Activated CD4-positive, alpha-beta T cell treated with anti-CD3 and anti-CD28 coated beads for 36 hours (primary cell): ENCODE measurements at regions not wholly inside any gene's neighbourhood (a gene's known extent, or its start where the extent isn't known, plus 50 kb on each side); places are given as distances from the start of the nearest gene placed in this dataset.

Source experiments
- ATAC-seq: fragments of 200-7000 bp; cut with Tn5 transposase; one replicate; pipeline ENCODE4 v1.10.0; 2021; ENCODE audit warnings: mild to moderate bottlenecking, moderate library complexity
- CTCF ChIA-PET: fragments of 350-600 bp; sonication (Branson Sonifier 250); formaldehyde crosslinking; loops from one replicate; lab custom pipeline; 2021; ENCODE audit warnings: antibody characterized with exemption; lab: Charles Lee
- POLR2A ChIA-PET: fragments of 350-600 bp; sonication (Branson Sonifier 250); formaldehyde crosslinking; loops from one replicate; lab custom pipeline; 2021; ENCODE audit warnings: antibody characterized with exemption, inconsistent platforms; lab: Charles Lee
- DNase-seq: peaks from one replicate; pipeline ENCODE4 v3.0.0-alpha.2; 2020
- H3K27ac Mint-ChIP-seq: one replicate; pipeline ENCODE4 v1.8.0; 2021; ENCODE audit warnings: mixed read lengths
- H3K27me3 Mint-ChIP-seq: one replicate; pipeline ENCODE4 v1.8.0; 2021; ENCODE audit warnings: mixed read lengths
- H3K36me3 Mint-ChIP-seq: one replicate; pipeline ENCODE4 v1.8.0; 2021; ENCODE audit warnings: low read depth, mixed read lengths
- H3K4me1 Mint-ChIP-seq: one replicate; pipeline ENCODE4 v1.8.0; 2021; ENCODE audit warnings: mixed read lengths
- H3K4me3 Mint-ChIP-seq: one replicate; pipeline ENCODE4 v1.8.0; 2021; ENCODE audit warnings: mild to moderate bottlenecking, moderate library complexity, mixed read lengths
- H3K9me3 Mint-ChIP-seq: one replicate; pipeline ENCODE4 v1.8.0; 2021; ENCODE audit warnings: low read depth, mixed read lengths
- intact Hi-C, 2 experiments: fragments of 100-400 bp; cut with DNase I in 1 of 2; cut with micrococcal nuclease in 1 of 2; formaldehyde crosslinking; loops; one replicate each; pipeline versions ENCODE4 v1.14.2 to v1.15.1; 2022 to 2024; cut with DNase I, micrococcal nuclease

DNA sequence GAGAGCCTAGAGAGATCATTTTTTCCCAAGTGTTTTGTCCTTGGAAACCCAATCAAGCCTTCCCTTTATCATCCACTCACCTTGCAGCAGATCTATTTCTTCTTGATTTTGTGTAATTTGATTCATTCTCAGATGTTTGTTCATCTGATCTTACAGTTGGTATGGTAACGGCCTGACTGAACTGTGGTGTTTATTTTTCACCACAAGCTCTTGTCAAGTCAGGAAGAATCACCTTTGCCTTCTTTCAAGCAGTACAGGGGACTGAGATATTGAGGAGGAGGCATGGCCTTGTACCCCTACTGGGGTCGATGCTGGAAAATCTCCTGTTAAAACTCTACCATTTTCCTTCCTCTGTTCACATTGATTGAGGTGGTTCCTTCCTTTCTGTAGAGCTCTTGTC, 361.4 kb upstream of the CFAP20DC start:
- H3K9me3 Mint-ChIP-seq = no peaks in the 10 kb centered on the region
- intact Hi-C loops = no loop called here
- no peak overlapping the region for H3K27ac Mint-ChIP-seq
- H3K4me3 Mint-ChIP-seq = no peak overlapping the region
- ChIA-PET POLR2A (no interaction called here), CTCF (interaction anchor here (0.6 to 1.6 kb wide), 2 partner anchors 95 to 164 kb away, joined by 3 read pairs; no protein-coding TSS in a partner anchor)
- DNase-seq (no peak), ATAC-seq (no peak)
- H3K36me3 Mint-ChIP-seq = no peaks in the 10 kb centered on the region
- H3K4me1 Mint-ChIP-seq = peaks cover 22% of the 10 kb centered on the region
- H3K27me3 Mint-ChIP-seq = peaks cover 3% of the 10 kb centered on the region

DNA sequence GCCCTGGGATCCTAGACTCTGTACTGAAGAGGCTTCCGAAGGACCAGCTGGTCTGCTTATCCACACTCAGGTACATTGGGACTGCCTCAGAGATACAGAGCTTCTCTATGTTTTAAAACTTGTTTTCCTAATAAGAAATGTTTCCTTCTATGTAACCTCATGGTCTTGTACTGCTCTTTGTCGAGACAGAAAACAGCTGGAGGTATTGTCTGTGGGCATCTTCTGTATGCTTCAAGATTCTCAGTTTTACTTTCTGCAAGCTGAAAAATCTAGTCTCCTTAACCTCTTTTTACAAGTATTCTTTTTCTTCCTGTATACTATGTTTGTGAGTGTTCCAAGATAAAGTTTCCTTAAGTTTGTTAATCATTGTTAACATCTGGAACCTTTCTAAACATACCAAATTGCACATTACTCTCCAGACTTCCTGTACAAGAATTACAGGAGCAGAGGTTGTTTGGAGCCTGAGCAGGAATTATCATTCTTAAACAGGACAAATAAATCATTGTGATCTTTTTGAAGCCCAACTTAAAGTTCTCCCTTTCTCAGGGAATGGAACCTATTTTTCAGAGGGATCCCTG, 358.3 kb upstream of the CFAP20DC start:
- Mint-ChIP-seq H3K4me3 (no peak overlapping the region), H3K4me1 (peaks cover 22% of the 10 kb centered on the region), H3K27me3 (no peaks in the 10 kb centered on the region), H3K36me3 (no peaks in the 10 kb centered on the region), H3K27ac (no peak overlapping the region), H3K9me3 (no peaks in the 10 kb centered on the region)
- CTCF ChIA-PET = interaction anchor here (1.0 kb wide), 1 partner anchor 12 kb away, joined by 3 read pairs; no protein-coding TSS in a partner anchor
- POLR2A ChIA-PET = no interaction called here
- ATAC-seq (no peak), DNase-seq (no peak)
- intact Hi-C loops = no loop called here

DNA sequence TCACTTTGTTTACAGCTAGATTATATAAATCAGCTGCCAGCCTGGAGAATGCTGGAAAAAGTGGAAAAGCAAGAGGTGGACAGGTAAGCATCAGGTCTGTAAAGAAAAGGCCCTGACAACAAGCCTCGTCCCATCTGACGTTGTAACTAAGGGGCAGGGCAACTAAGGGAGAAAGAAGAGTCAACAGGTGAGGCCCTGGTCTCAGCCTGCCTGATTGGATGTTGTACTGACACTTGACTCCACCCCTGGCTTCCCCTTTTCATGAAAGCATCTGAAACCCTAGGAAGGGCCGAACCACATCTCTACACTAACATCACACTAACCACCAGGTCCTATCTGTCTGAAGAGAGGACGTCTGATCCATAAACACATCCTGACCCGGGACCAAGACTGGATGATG, 357.6 kb upstream of the CFAP20DC start:
- DNase-seq (no peak), ATAC-seq (no peak)
- Mint-ChIP-seq H3K4me1 (peaks cover 22% of the 10 kb centered on the region), H3K27me3 (no peaks in the 10 kb centered on the region), H3K36me3 (no peaks in the 10 kb centered on the region), H3K9me3 (no peaks in the 10 kb centered on the region), H3K4me3 (no peak overlapping the region), H3K27ac (no peak overlapping the region)
- ChIA-PET POLR2A (no interaction called here), CTCF (interaction anchor here (0.6 to 1.0 kb wide), 2 partner anchors 13 to 1974 kb away, joined by 3 read pairs; no protein-coding TSS in a partner anchor)
- intact Hi-C loops = no loop called here

DNA sequence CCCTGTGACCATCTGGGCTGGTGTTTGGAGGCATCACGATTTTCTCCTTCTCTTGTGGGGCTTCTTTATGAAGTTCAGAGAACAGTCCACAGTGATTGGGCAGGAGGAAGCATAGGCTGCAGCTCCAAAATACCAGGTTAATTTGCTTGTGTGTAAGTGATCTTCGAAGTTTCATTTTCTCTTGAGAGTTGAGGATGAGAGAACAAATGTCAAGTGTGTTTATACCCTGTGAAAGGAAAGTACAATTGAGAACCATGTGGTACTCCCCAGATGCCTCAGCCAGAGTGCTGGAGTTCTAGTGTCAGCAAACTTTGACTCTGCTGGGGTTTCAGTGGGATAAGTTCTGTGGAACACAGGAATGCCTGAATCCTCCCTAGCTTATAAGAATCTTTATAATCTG, 357.1 kb upstream of the CFAP20DC start:
- peaks cover 22% of the 10 kb centered on the region for H3K4me1 Mint-ChIP-seq
- ChIA-PET POLR2A (no interaction called here), CTCF (interaction anchor here (0.6 to 0.7 kb wide), 2 partner anchors 47 to 1974 kb away, joined by 3 to 4 read pairs; no protein-coding TSS in a partner anchor)
- no peaks in the 10 kb centered on the region for H3K9me3 Mint-ChIP-seq
- no peak overlapping the region for H3K4me3 Mint-ChIP-seq
- DNase-seq (no peak), ATAC-seq (peak; percentile 73)
- H3K27me3 Mint-ChIP-seq = no peaks in the 10 kb centered on the region
- intact Hi-C loops = no loop called here
- H3K27ac Mint-ChIP-seq = peak overlapping the region; percentile 26
- no peaks in the 10 kb centered on the region for H3K36me3 Mint-ChIP-seq

DNA sequence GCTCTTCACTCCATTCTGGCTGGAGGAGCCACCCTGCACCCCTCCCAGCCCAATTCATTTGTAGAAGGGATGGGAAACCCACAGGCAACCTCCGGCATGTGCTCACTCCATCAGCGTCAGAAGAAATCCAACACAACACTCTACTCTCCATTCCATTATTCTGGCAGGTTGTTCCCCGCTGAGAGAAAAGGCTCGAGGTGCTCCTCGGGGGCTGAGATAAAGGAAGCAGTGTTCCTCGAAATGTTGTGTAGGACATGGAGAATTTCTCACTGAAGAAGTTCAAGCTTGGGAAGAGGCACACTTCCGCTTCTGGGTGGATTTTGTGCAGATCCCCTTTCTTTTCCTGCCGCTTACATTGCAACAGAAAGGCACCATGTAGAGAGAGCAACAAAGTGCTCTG, 355.0 kb upstream of the CFAP20DC start:
- CTCF ChIA-PET = interaction anchor here (0.8 to 1.5 kb wide), 2 partner anchors 11 to 45 kb away, joined by 3 read pairs; no protein-coding TSS in a partner anchor
- Mint-ChIP-seq H3K4me1 (peaks cover 18% of the 10 kb centered on the region), H3K9me3 (no peaks in the 10 kb centered on the region)

DNA sequence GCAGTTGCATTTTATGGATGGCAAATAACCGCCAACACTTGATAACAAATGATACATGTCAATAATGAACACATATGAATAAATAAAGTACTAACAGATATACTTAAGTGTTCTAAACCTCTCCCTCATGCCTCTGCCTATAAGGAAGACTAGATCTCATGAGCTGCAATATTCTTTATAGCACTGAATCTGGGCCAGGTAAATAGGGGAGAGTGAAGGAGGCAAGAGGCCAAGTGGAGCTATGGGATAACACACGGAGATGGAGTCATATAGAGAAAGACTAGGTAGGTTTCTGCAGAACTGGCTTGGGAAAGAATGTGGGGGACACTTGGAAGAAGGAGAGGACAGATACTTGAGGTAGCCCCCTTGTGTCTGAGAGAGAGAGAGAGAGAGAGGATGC, 354.2 kb upstream of the CFAP20DC start:
- no peaks in the 10 kb centered on the region for H3K9me3 Mint-ChIP-seq
- no peak for DNase-seq
- peaks cover 18% of the 10 kb centered on the region for H3K4me1 Mint-ChIP-seq
- ChIA-PET POLR2A (no interaction called here), CTCF (interaction anchor here (0.7 to 1.5 kb wide), 5 partner anchors 12 to 1198 kb away, joined by 3 read pairs; no protein-coding TSS in a partner anchor)
- H3K27me3 Mint-ChIP-seq = no peaks in the 10 kb centered on the region
- no peak overlapping the region for H3K27ac Mint-ChIP-seq
- H3K4me3 Mint-ChIP-seq = no peak overlapping the region
- no peak for ATAC-seq
- intact Hi-C loops = no loop called here
- H3K36me3 Mint-ChIP-seq = no peaks in the 10 kb centered on the region

More for the DNA sequence above, 355.0 kb upstream of the CFAP20DC start:
- intact Hi-C loops = no loop called here
- no peak for ATAC-seq
- POLR2A ChIA-PET = no interaction called here
- no peak overlapping the region for H3K27ac Mint-ChIP-seq
- no peaks in the 10 kb centered on the region for H3K27me3 Mint-ChIP-seq
- no peak overlapping the region for H3K4me3 Mint-ChIP-seq
- no peak for DNase-seq
- H3K36me3 Mint-ChIP-seq = no peaks in the 10 kb centered on the region

DNA sequence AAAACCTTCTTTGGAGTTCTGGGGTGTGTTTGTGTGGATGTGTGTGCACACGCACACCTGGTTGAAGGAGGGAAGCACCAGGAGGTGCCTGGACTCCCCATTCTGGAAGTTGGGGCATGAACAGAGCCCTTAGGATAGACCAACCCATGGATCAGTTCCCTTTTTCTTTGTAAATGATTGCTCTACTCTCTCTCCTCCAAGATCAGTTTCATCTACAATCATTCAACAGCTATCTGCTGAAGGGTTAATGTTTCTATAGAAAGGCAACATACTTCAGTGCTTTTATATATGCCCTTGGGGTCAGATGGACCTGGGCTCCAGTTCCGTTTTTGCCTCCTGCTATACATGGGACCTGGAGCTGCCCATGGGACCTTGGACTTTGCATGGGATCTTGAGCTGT, 352.1 kb upstream of the CFAP20DC start:
- H3K4me3 Mint-ChIP-seq = no peak overlapping the region
- H3K27ac Mint-ChIP-seq = no peak overlapping the region
- no peaks in the 10 kb centered on the region for H3K27me3 Mint-ChIP-seq
- ChIA-PET CTCF (interaction anchor here (0.6 to 1.4 kb wide), 2 partner anchors 12 to 1644 kb away, joined by 3 read pairs; no protein-coding TSS in a partner anchor), POLR2A (no interaction called here)
- H3K9me3 Mint-ChIP-seq = peaks cover 2% of the 10 kb centered on the region
- ATAC-seq (no peak), DNase-seq (no peak)
- intact Hi-C loops = no loop called here
- peaks cover 5% of the 10 kb centered on the region for H3K4me1 Mint-ChIP-seq
- no peaks in the 10 kb centered on the region for H3K36me3 Mint-ChIP-seq

DNA sequence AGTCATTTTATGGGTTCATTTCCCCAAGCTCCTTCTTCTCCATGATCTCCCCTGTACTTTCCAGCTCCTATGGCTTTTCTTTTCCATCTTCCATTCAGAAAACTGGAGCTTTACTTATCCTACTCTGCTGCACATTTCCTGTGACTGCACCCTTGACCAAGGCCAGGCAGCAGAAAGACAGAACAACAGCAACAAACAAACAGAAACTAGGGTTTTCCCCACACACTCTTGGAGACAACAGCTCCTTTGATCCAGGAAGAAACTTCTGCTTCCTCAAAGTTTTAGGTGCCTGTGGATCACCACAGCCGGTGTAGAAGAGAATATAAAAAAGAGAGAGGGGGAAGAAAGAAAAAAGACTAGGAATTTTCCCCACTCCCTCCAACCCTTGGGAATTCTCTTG, 342.3 kb upstream of the CFAP20DC start:
- POLR2A ChIA-PET = no interaction called here
- no peak overlapping the region for H3K27ac Mint-ChIP-seq

DNA sequence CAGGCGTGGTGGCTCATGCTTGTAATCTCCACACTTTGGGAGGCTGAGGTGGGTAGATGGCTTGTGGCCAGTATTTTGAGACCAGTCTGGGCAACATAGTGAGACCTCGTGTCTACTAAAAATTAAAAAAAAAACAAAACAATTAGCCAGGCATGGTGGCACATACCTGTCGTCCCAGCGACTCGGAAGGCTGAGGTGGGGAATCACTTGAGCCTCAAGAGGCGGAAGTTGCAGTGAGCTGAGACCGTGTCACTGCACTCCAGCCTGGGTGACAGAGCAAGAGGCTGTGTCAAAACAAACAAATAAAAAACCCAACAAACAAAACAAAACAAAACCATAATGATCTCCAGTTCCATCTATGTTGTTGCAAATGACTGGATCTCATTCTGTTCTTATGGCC, 341.3 kb upstream of the CFAP20DC start:
- ATAC-seq (no peak), DNase-seq (no peak)
- Mint-ChIP-seq H3K4me3 (no peak overlapping the region), H3K27me3 (no peaks in the 10 kb centered on the region), H3K27ac (no peak overlapping the region), H3K4me1 (peaks cover 38% of the 10 kb centered on the region), H3K9me3 (peaks cover 5% of the 10 kb centered on the region), H3K36me3 (peaks cover 4% of the 10 kb centered on the region)
- ChIA-PET CTCF (no interaction called here), POLR2A (no interaction called here)
- intact Hi-C loops = no loop called here

More for the DNA sequence above, 342.3 kb upstream of the CFAP20DC start:
- Mint-ChIP-seq H3K4me3 (no peak overlapping the region), H3K36me3 (peaks cover 4% of the 10 kb centered on the region), H3K4me1 (peaks cover 29% of the 10 kb centered on the region), H3K27me3 (no peaks in the 10 kb centered on the region), H3K9me3 (peaks cover 9% of the 10 kb centered on the region)
- CTCF ChIA-PET = interaction anchor here (1.6 kb wide), 1 partner anchor 29 kb away, joined by 4 read pairs; no protein-coding TSS in a partner anchor
- no peak for DNase-seq
- ATAC-seq = no peak
- intact Hi-C loops = no loop called here

DNA sequence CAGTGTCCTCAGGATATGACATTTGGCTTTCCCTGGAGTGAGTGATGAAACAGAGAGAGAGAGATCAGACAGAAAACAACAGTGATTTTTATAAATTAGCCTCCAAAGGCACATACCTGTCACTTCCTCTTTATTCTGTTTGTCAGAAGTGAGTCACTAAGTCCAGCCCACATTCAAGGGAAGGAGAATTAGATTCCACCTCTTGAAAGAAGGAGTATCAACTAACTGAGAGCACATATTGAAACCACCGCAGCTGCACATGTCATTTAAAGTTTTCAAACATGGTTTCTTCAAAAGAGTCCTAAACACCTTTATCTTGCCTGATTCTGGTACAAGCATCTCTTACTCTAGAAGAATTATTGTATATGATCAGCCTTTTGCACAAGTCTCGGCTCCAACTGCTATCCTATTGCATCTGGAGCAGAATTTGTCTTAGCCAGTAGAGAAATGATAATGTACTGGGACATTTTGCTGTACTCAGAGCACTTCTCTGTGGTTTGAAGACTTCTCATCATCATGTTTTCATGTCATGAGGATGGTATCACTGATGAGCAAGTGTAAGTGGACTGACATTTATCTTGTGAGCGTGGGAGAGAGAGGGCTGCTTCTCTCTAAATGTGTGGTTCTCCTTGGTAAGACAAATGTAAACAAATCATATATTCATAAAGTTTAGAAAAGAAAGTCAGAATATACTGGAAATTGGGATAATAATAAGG, 338.9 kb upstream of the CFAP20DC start:
- H3K4me1 Mint-ChIP-seq = peaks cover 62% of the 10 kb centered on the region
- ChIA-PET CTCF (interaction anchor here (1.2 to 2.2 kb wide), 2 partner anchors 36 to 75 kb away, joined by 5 to 9 read pairs; no protein-coding TSS in a partner anchor), POLR2A (no interaction called here)
- no peaks in the 10 kb centered on the region for H3K27me3 Mint-ChIP-seq
- ATAC-seq (peak; percentile 86), DNase-seq (peak; percentile 38)
- peak overlapping the region; percentile 58 for H3K4me3 Mint-ChIP-seq
- H3K9me3 Mint-ChIP-seq = peaks cover 1% of the 10 kb centered on the region
- peak overlapping the region; percentile 99 for H3K27ac Mint-ChIP-seq
- H3K36me3 Mint-ChIP-seq = peaks cover 3% of the 10 kb centered on the region
- intact Hi-C loops = loop anchor here (1.0 to 10.0 kb wide), 12 partner anchors 34 to 979 kb away; no protein-coding TSS in a partner anchor

DNA sequence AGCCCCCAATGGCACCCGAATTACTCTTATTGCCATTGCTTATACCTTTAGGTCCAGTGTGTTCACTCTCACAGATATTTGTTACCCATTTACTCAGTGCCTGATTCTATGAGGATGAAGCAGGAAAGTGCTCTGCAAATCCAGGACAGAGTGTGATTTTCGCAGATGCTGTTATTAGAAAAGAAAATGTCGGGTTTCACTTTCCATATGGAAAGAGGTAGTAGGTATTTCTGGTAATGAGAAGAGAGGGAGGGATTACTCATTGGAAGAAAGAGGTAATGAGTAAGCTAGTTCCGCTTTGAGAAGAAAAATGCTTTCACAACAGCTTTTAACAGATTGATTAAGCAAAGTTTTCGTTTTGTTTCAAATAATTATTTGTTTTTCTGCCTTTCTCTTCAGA, 336.3 kb upstream of the CFAP20DC start:
- intact Hi-C loops = loop anchor here (1.0 to 10.0 kb wide), 19 partner anchors 36 to 981 kb away; no protein-coding TSS in a partner anchor
- Mint-ChIP-seq H3K27me3 (no peaks in the 10 kb centered on the region), H3K4me1 (peaks cover 86% of the 10 kb centered on the region), H3K36me3 (peaks cover 3% of the 10 kb centered on the region), H3K4me3 (peak overlapping the region; percentile 31), H3K27ac (peak overlapping the region; percentile 99), H3K9me3 (peaks cover 1% of the 10 kb centered on the region)
- no peak for DNase-seq
- ChIA-PET POLR2A (no interaction called here), CTCF (interaction anchor here (0.6 to 1.6 kb wide), 7 partner anchors 36 to 454 kb away, joined by 3 to 8 read pairs (median 4); no protein-coding TSS in a partner anchor)
- peak; percentile 28 for ATAC-seq
